ENCODE measurements at regions not wholly inside any gene's neighbourhood (a gene's known extent, or its start where the extent isn't known, plus 50 kb on each side); places are given as distances from the start of the nearest gene placed in this dataset.

DNA sequence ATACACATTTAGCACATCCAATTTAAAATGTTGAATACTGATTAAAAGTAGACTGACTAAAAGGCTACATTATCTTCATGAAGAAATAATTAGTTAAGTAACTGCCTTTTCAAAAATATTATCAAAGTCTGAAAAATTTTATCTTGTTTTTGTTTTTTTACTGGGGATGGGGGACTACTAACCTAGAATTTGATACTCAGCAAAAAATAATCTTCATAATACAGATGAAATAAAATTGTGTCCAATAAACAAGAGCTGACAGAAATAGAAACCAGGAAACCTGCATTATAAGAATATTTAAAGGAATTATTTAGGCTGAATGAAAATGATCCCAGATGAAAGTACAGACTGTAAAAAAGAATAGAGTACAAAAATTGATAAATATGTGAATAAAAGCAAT lies 200.7 kb upstream of the RGPD4 start:
- Histone ChIP-seq H4K20me1 (ENCODE audit: insufficient read depth, low read length) (no peaks in the 10 kb centered on the region), H3K4me2 (ENCODE audit: low read length) (no peak overlapping the region), H3K9me3 (ENCODE audit: insufficient read depth, low read length) (peaks cover 4% of the 10 kb centered on the region; the same call in 1 of the 2 replicates), H3K27ac (ENCODE audit: low read length) (no peak overlapping the region), H3K79me2 (ENCODE audit: low read length) (no peaks in the 10 kb centered on the region), H3K27me3 (ENCODE audit: low read depth, low read length) (no peaks in the 10 kb centered on the region), H3K4me1 (ENCODE audit: low read length) (no peaks in the 10 kb centered on the region), H3K36me3 (replicated peaks; ENCODE audit: low read depth, low read length) (no peaks in the 10 kb centered on the region), H2AFZ (ENCODE audit: low read depth, low read length) (no peak overlapping the region), H3K9ac (ENCODE audit: low read length) (no peak overlapping the region), H3K4me3 (ENCODE audit: low read length) (no peak overlapping the region)
- TF ChIP-seq EZH2phosphoT487 (IDR thresholded peaks at IDR 0.05; ENCODE audit: low read depth) = no peak
- TF ChIP-seq, protein P1, sequence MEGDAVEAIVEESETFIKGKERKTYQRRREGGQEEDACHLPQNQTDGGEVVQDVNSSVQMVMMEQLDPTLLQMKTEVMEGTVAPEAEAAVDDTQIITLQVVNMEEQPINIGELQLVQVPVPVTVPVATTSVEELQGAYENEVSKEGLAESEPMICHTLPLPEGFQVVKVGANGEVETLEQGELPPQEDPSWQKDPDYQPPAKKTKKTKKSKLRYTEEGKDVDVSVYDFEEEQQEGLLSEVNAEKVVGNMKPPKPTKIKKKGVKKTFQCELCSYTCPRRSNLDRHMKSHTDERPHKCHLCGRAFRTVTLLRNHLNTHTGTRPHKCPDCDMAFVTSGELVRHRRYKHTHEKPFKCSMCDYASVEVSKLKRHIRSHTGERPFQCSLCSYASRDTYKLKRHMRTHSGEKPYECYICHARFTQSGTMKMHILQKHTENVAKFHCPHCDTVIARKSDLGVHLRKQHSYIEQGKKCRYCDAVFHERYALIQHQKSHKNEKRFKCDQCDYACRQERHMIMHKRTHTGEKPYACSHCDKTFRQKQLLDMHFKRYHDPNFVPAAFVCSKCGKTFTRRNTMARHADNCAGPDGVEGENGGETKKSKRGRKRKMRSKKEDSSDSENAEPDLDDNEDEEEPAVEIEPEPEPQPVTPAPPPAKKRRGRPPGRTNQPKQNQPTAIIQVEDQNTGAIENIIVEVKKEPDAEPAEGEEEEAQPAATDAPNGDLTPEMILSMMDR (IDR thresholded peaks at IDR 0.05; ENCODE audit: low read depth, low read length) = no peak

DNA sequence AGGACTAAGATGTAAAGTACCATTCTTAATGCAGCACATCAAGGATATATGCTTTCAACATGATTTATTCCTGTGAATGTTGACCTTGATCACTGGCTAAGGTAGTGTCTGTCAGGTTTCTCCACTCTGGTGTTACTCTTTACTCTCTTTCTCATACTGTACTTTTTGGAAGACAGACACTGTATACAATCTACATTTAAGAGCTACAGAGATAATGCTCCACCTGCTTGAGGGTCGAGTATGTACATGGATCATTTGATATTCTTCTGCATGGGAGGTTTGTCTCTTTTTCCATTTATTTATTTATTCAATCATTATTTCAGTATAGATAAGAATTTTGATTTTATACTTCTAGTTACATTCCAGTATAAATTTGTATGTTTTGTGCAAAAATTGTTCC lies 199.5 kb upstream of the RGPD4 start:
- Histone ChIP-seq H3K4me2 (ENCODE audit: low read length) (no peak overlapping the region), H3K36me3 (replicated peaks; ENCODE audit: low read depth, low read length) (no peaks in the 10 kb centered on the region), H3K4me1 (ENCODE audit: low read length) (no peaks in the 10 kb centered on the region), H3K9ac (ENCODE audit: low read length) (no peak overlapping the region), H2AFZ (ENCODE audit: low read depth, low read length) (no peak overlapping the region), H4K20me1 (ENCODE audit: insufficient read depth, low read length) (no peaks in the 10 kb centered on the region), H3K4me3 (ENCODE audit: low read length) (no peak overlapping the region), H3K79me2 (ENCODE audit: low read length) (no peaks in the 10 kb centered on the region), H3K27ac (ENCODE audit: low read length) (no peak overlapping the region), H3K9me3 (ENCODE audit: insufficient read depth, low read length) (peaks cover 4% of the 10 kb centered on the region; the same call in 1 of the 2 replicates), H3K27me3 (ENCODE audit: low read depth, low read length) (no peaks in the 10 kb centered on the region)
- TF ChIP-seq, protein P1 (IDR thresholded peaks at IDR 0.05; ENCODE audit: low read depth, low read length) = no peak
- no peak for TF ChIP-seq EZH2phosphoT487 (IDR thresholded peaks at IDR 0.05; ENCODE audit: low read depth)

DNA sequence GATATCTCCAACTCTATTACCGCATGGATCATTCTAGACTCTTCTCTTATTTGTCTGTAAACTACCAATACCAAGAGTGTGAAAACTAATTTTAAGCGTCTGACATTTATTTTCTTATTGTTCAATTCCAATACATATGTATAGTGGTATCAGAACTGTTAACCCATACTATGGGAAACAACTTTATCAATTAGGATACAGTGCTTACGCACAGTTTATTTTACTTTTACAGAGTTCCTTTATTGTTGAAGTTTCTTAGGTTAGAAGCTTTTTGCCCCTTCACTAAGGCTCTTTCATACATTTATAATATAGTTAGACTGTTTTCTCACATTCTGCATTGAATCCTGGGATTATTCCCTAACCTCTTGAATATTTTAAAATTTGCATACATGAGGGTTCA lies 198.8 kb upstream of the RGPD4 start:
- Histone ChIP-seq H3K79me2 (ENCODE audit: low read length) (no peaks in the 10 kb centered on the region), H3K9me3 (ENCODE audit: insufficient read depth, low read length) (peaks cover 4% of the 10 kb centered on the region; the same call in 1 of the 2 replicates), H2AFZ (ENCODE audit: low read depth, low read length) (no peak overlapping the region), H3K4me3 (ENCODE audit: low read length) (no peak overlapping the region), H3K4me1 (ENCODE audit: low read length) (no peaks in the 10 kb centered on the region), H3K27ac (ENCODE audit: low read length) (no peak overlapping the region), H3K36me3 (replicated peaks; ENCODE audit: low read depth, low read length) (no peaks in the 10 kb centered on the region), H3K27me3 (ENCODE audit: low read depth, low read length) (no peaks in the 10 kb centered on the region), H4K20me1 (ENCODE audit: insufficient read depth, low read length) (no peaks in the 10 kb centered on the region), H3K9ac (ENCODE audit: low read length) (no peak overlapping the region), H3K4me2 (ENCODE audit: low read length) (no peak overlapping the region)
- no peak for TF ChIP-seq EZH2phosphoT487 (IDR thresholded peaks at IDR 0.05; ENCODE audit: low read depth)
- TF ChIP-seq, protein P1 (IDR thresholded peaks at IDR 0.05; ENCODE audit: low read depth, low read length) = no peak

DNA sequence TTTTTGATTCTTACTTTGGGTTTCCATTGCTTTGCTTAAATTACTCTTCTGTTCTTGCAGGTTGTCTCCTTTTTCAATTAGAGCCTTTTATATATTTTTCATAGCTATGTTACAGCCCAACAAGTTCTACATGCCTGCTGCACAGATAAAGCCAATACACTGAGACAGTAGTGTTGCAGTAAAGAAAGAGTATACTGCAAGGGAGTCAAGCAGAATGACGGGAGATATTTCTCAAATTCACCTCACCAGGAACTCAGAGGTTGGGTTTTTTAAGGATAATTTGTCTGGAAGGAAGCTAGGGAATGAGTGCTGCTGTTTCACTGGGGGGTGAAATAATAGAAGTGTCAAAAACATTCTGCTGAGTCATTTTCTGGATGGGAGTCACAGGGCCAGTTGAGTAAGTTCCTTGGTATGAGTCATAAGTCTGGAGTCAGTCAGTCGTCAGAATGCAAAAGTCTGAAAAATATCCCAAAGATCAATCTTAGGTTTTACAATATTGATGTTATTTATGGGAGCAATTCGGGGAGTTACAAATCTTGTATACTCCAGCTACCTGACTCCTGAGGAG lies 193.0 kb upstream of the RGPD4 start:
- no peak overlapping the region for H3K4me2 ChIP-seq (ENCODE audit: low read length)
- H3K9ac ChIP-seq (ENCODE audit: low read length) = no peak overlapping the region
- H3K36me3 ChIP-seq (replicated peaks; ENCODE audit: low read depth, low read length) = no peaks in the 10 kb centered on the region
- H3K9me3 ChIP-seq (ENCODE audit: insufficient read depth, low read length) = peaks cover 6% of the 10 kb centered on the region; the same call in 1 of the 2 replicates
- H3K27ac ChIP-seq (ENCODE audit: low read length) = no peak overlapping the region
- H2AFZ ChIP-seq (ENCODE audit: low read depth, low read length) = no peak overlapping the region
- H3K27me3 ChIP-seq (ENCODE audit: low read depth, low read length) = no peaks in the 10 kb centered on the region
- no peaks in the 10 kb centered on the region for H3K79me2 ChIP-seq (ENCODE audit: low read length)
- H3K4me1 ChIP-seq (ENCODE audit: low read length) = no peaks in the 10 kb centered on the region
- H4K20me1 ChIP-seq (ENCODE audit: insufficient read depth, low read length) = no peaks in the 10 kb centered on the region
- TF ChIP-seq EZH2phosphoT487 (IDR thresholded peaks at IDR 0.05; ENCODE audit: low read depth) = no peak
- TF ChIP-seq, protein P1 (IDR thresholded peaks at IDR 0.05; ENCODE audit: low read depth, low read length) = no peak
- no peak overlapping the region for H3K4me3 ChIP-seq (ENCODE audit: low read length)
